ENCODE measurements at regions not wholly inside any gene's neighbourhood (a gene's known extent, or its start where the extent isn't known, plus 50 kb on each side); places are given as distances from the start of the nearest gene placed in this dataset.

GRCh38 chr6:166712286-166713228 is 85.5 kb upstream of the RPS6KA2 start:
- H3K4me1 ChIP-seq (ENCODE audit: insufficient read depth, low read length, severe bottlenecking) = no peaks in the 10 kb centered on the region
- H3K27ac ChIP-seq (ENCODE audit: low read depth, low read length, poor library complexity, severe bottlenecking) = no peak overlapping the region
- H3K9me3 ChIP-seq (ENCODE audit: low read length) = no peaks in the 10 kb centered on the region
- H3K27me3 ChIP-seq (ENCODE audit: insufficient read depth, low read length) = no peaks in the 10 kb centered on the region
- H3K9me2 ChIP-seq (ENCODE audit: low read depth, low read length) = no peaks in the 10 kb centered on the region
- H3K36me3 ChIP-seq (ENCODE audit: insufficient read depth, low read length) = no peaks in the 10 kb centered on the region
- no peak overlapping the region for H3K4me2 ChIP-seq (ENCODE audit: low read length)
- TF ChIP-seq, protein P1, sequence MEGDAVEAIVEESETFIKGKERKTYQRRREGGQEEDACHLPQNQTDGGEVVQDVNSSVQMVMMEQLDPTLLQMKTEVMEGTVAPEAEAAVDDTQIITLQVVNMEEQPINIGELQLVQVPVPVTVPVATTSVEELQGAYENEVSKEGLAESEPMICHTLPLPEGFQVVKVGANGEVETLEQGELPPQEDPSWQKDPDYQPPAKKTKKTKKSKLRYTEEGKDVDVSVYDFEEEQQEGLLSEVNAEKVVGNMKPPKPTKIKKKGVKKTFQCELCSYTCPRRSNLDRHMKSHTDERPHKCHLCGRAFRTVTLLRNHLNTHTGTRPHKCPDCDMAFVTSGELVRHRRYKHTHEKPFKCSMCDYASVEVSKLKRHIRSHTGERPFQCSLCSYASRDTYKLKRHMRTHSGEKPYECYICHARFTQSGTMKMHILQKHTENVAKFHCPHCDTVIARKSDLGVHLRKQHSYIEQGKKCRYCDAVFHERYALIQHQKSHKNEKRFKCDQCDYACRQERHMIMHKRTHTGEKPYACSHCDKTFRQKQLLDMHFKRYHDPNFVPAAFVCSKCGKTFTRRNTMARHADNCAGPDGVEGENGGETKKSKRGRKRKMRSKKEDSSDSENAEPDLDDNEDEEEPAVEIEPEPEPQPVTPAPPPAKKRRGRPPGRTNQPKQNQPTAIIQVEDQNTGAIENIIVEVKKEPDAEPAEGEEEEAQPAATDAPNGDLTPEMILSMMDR (IDR thresholded peaks at IDR 0.05; ENCODE audit: low read length) = no peak
- TF ChIP-seq EZH2 (IDR thresholded peaks at IDR 0.05; ENCODE audit: borderline replicate concordance, low read length) = no peak
- H3K79me2 ChIP-seq (ENCODE audit: insufficient read depth, low read length) = no peaks in the 10 kb centered on the region
- H3K9ac ChIP-seq (ENCODE audit: low read length) = no peak overlapping the region
- H3F3A ChIP-seq (ENCODE audit: insufficient read depth, low read length) = no peaks in the 10 kb centered on the region
- no peak overlapping the region for H2AFZ ChIP-seq (ENCODE audit: low read length)
- H4K20me1 ChIP-seq (ENCODE audit: insufficient read depth, low read length) = no peaks in the 10 kb centered on the region
- H3K4me3 ChIP-seq (ENCODE audit: low read depth, low read length, poor library complexity, severe bottlenecking) = no peak overlapping the region

DNA sequence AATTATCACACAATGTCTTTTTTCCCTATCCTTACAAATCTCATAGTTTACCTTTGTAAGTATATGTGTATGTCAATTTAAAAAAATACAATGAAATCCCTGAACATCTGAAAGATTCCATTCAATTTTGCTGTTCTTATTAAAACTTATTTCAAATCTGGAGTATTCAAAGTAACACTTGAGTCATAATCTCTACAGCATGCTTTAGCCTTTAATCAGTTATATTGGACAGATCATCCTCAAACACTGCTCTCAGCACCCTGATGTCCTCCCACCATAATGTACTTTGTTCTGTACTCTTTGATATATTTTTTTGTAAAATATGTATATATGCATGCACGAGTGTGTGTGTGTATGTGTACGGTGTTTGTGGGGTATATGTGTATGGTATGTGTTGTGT is 83.0 kb upstream of the RPS6KA2 start:
- no peaks in the 10 kb centered on the region for H3K9me3 ChIP-seq (ENCODE audit: low read length)

GRCh38 chr6:166708460-166708859 is 81.4 kb upstream of the RPS6KA2 start:
- Histone ChIP-seq H2AFZ (ENCODE audit: low read length) (no peak overlapping the region), H4K20me1 (ENCODE audit: insufficient read depth, low read length) (no peaks in the 10 kb centered on the region), H3K4me2 (ENCODE audit: low read length) (no peak overlapping the region), H3K9me3 (ENCODE audit: low read length) (no peaks in the 10 kb centered on the region), H3K4me3 (ENCODE audit: low read depth, low read length, poor library complexity, severe bottlenecking) (no peak overlapping the region), H3K36me3 (ENCODE audit: insufficient read depth, low read length) (no peaks in the 10 kb centered on the region), H3K9ac (ENCODE audit: low read length) (no peak overlapping the region), H3K79me2 (ENCODE audit: insufficient read depth, low read length) (no peaks in the 10 kb centered on the region), H3K9me2 (ENCODE audit: low read depth, low read length) (no peaks in the 10 kb centered on the region), H3F3A (ENCODE audit: insufficient read depth, low read length) (no peaks in the 10 kb centered on the region), H3K27me3 (ENCODE audit: insufficient read depth, low read length) (no peaks in the 10 kb centered on the region), H3K4me1 (ENCODE audit: insufficient read depth, low read length, severe bottlenecking) (no peaks in the 10 kb centered on the region), H3K27ac (ENCODE audit: low read depth, low read length, poor library complexity, severe bottlenecking) (no peak overlapping the region)
- TF ChIP-seq, protein P1 (IDR thresholded peaks at IDR 0.05; ENCODE audit: low read length) = no peak
- no peak for TF ChIP-seq EZH2 (IDR thresholded peaks at IDR 0.05; ENCODE audit: borderline replicate concordance, low read length)

More for the DNA sequence above, 83.0 kb upstream of the RPS6KA2 start:
- no peaks in the 10 kb centered on the region for H3K79me2 ChIP-seq (ENCODE audit: insufficient read depth, low read length)
- H3K4me2 ChIP-seq (ENCODE audit: low read length) = no peak overlapping the region
- H3K9ac ChIP-seq (ENCODE audit: low read length) = no peak overlapping the region
- no peak overlapping the region for H3K27ac ChIP-seq (ENCODE audit: low read depth, low read length, poor library complexity, severe bottlenecking)
- no peak overlapping the region for H2AFZ ChIP-seq (ENCODE audit: low read length)
- H3K4me1 ChIP-seq (ENCODE audit: insufficient read depth, low read length, severe bottlenecking) = no peaks in the 10 kb centered on the region
- H3K27me3 ChIP-seq (ENCODE audit: insufficient read depth, low read length) = no peaks in the 10 kb centered on the region
- H3K4me3 ChIP-seq (ENCODE audit: low read depth, low read length, poor library complexity, severe bottlenecking) = no peak overlapping the region
- TF ChIP-seq, protein P1 (IDR thresholded peaks at IDR 0.05; ENCODE audit: low read length) = no peak
- TF ChIP-seq EZH2 (IDR thresholded peaks at IDR 0.05; ENCODE audit: borderline replicate concordance, low read length) = no peak
- no peaks in the 10 kb centered on the region for H3F3A ChIP-seq (ENCODE audit: insufficient read depth, low read length)
- no peaks in the 10 kb centered on the region for H4K20me1 ChIP-seq (ENCODE audit: insufficient read depth, low read length)
- no peaks in the 10 kb centered on the region for H3K36me3 ChIP-seq (ENCODE audit: insufficient read depth, low read length)
- H3K9me2 ChIP-seq (ENCODE audit: low read depth, low read length) = no peaks in the 10 kb centered on the region

All from OCI-LY1 (cell line).